GM18868 (cell line): ENCODE measurements at regions not wholly inside any gene's neighbourhood (a gene's known extent, or its start where the extent isn't known, plus 50 kb on each side); places are given as distances from the start of the nearest gene placed in this dataset.
A peak's percentile ranks its signal among the peaks of the same experiment; 100 is the strongest.

Source experiments
- ATAC-seq: cut with Tn5 transposase; IDR thresholded peaks from one replicate; pipeline ENCODE4 v1.9.1; 2021; ENCODE audit warnings: mild to moderate bottlenecking, moderate library complexity; ENCODE audit not compliant: unreplicated experiment

GRCh38 chr10:108902619-108903285 lies 1020.6 kb downstream of the XPNPEP1 start:
- ATAC-seq = peak; percentile 49

GRCh38 chr10:108901781-108902618 lies 1021.3 kb downstream of the XPNPEP1 start:
- ATAC-seq = peak; percentile 1

- ATAC-seq = no peak
Measured at GRCh38 chr10:108899670-108900069, 1023.6 kb downstream of the XPNPEP1 start.

- ATAC-seq = peak; percentile 81
Measured at GRCh38 chr10:108894402-108895301, 1028.7 kb downstream of the XPNPEP1 start.

GRCh38 chr10:108877095-108877561 lies 1046.2 kb downstream of the XPNPEP1 start:
- ATAC-seq = no peak

- peak; percentile 62 for ATAC-seq
Measured at GRCh38 chr10:108872854-108873253, 1050.5 kb downstream of the XPNPEP1 start.

- no peak for ATAC-seq
Measured at GRCh38 chr10:108868881-108869280, 1054.4 kb downstream of the XPNPEP1 start.

GRCh38 chr10:108862676-108863350 lies 1060.5 kb downstream of the XPNPEP1 start:
- ATAC-seq = no peak

GRCh38 chr10:108861181-108861754 lies 1062.0 kb downstream of the XPNPEP1 start:
- no peak for ATAC-seq

- ATAC-seq = peak; percentile 74
Measured at GRCh38 chr10:108852211-108852610, 1071.1 kb downstream of the XPNPEP1 start.

GRCh38 chr10:108850138-108850854 lies 1073.0 kb downstream of the XPNPEP1 start:
- peak; percentile 84 for ATAC-seq

GRCh38 chr10:108849688-108850087 lies 1073.6 kb downstream of the XPNPEP1 start:
- peak; percentile 38 for ATAC-seq

- ATAC-seq = no peak
Measured at GRCh38 chr10:108849186-108849585, 1074.1 kb downstream of the XPNPEP1 start.

GRCh38 chr10:108848046-108848445 lies 1075.3 kb downstream of the XPNPEP1 start:
- no peak for ATAC-seq

- no peak for ATAC-seq
Measured at GRCh38 chr10:108840944-108841343, 1082.4 kb downstream of the XPNPEP1 start.

GRCh38 chr10:108836362-108836761 lies 1086.9 kb downstream of the XPNPEP1 start:
- ATAC-seq = peak; percentile 83

GRCh38 chr10:108822026-108822425 lies 1101.3 kb downstream of the XPNPEP1 start:
- ATAC-seq = no peak

- no peak for ATAC-seq
Measured at GRCh38 chr10:108819302-108819701, 1104.0 kb downstream of the XPNPEP1 start.

GRCh38 chr10:108817584-108817983 lies 1105.7 kb downstream of the XPNPEP1 start:
- ATAC-seq = no peak
